Type B pancreatic cell (in vitro differentiated cells): ENCODE measurements at regions not wholly inside any gene's neighbourhood (a gene's known extent, or its start where the extent isn't known, plus 50 kb on each side); places are given as distances from the start of the nearest gene placed in this dataset.
"Not testable (repeated sequence)": the region's sequence is repeated elsewhere in the genome, so short reads cannot be mapped to it uniquely, and the experiment has no call there.

Experiments
- DNase-seq: peaks from one replicate; pipeline ENCODE4 v3.0.0; 2021; ENCODE audit warnings: mixed read lengths; ENCODE audit not compliant: unreplicated experiment; ENCODE audit errors: extremely low spot score
- H3K27ac Mint-ChIP-seq: 2 replicates; pipeline ENCODE4 v1.8.0; 2021; ENCODE audit warnings: mild to moderate bottlenecking, mixed read lengths
- H3K27me3 Mint-ChIP-seq: 2 replicates; pipeline ENCODE4 v1.8.0; 2021; ENCODE audit warnings: mixed read lengths
- H3K36me3 Mint-ChIP-seq: 2 replicates; pipeline ENCODE4 v1.8.0; 2021; ENCODE audit warnings: mixed read lengths
- H3K4me1 Mint-ChIP-seq: one replicate; pipeline ENCODE4 v1.8.0; 2021; ENCODE audit warnings: mixed read lengths; ENCODE audit not compliant: unreplicated experiment
- H3K4me3 Mint-ChIP-seq: 2 replicates; pipeline ENCODE4 v1.8.0; 2021; ENCODE audit warnings: mild to moderate bottlenecking, mixed read lengths
- H3K9me3 Mint-ChIP-seq: 2 replicates; pipeline ENCODE4 v1.8.0; 2021; ENCODE audit warnings: mixed read lengths
- TF ChIP-seq, protein P1 (sequence below): fragments of 200-600 bp; sonication (generic); conservative IDR thresholded peaks from 2 replicates; pipeline ENCODE4 v1.5.0; 2021; ENCODE audit warnings: antibody characterized with exemption, mild to moderate bottlenecking

DNA sequence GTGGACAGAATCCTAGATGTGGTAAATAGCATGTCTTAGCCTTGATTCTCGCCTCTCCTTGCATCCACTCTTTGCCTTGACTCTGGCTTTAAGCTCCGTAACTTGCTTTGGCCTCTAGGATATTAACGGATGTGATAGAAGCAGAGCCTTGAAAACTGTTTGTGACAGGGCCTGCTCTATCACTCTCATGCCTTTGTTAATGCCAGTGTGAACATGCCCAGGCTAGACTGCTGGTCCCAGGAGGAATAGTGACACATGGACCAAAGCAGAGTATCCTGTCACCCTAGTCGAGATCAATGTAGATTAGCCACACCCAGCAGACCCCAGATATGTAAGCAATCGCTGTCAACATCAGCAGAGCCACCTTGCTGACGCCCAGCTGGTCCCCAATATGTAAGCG lies 109.9 kb upstream of the C9orf72 start:
- Mint-ChIP-seq H3K4me3 (no peak overlapping the region), H3K4me1 (no peaks in the 10 kb centered on the region), H3K27ac (no peak overlapping the region), H3K27me3 (no peaks in the 10 kb centered on the region), H3K36me3 (no peaks in the 10 kb centered on the region), H3K9me3 (no peaks in the 10 kb centered on the region)
- DNase-seq = no peak
- TF ChIP-seq, protein P1, sequence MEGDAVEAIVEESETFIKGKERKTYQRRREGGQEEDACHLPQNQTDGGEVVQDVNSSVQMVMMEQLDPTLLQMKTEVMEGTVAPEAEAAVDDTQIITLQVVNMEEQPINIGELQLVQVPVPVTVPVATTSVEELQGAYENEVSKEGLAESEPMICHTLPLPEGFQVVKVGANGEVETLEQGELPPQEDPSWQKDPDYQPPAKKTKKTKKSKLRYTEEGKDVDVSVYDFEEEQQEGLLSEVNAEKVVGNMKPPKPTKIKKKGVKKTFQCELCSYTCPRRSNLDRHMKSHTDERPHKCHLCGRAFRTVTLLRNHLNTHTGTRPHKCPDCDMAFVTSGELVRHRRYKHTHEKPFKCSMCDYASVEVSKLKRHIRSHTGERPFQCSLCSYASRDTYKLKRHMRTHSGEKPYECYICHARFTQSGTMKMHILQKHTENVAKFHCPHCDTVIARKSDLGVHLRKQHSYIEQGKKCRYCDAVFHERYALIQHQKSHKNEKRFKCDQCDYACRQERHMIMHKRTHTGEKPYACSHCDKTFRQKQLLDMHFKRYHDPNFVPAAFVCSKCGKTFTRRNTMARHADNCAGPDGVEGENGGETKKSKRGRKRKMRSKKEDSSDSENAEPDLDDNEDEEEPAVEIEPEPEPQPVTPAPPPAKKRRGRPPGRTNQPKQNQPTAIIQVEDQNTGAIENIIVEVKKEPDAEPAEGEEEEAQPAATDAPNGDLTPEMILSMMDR = no peak

DNA sequence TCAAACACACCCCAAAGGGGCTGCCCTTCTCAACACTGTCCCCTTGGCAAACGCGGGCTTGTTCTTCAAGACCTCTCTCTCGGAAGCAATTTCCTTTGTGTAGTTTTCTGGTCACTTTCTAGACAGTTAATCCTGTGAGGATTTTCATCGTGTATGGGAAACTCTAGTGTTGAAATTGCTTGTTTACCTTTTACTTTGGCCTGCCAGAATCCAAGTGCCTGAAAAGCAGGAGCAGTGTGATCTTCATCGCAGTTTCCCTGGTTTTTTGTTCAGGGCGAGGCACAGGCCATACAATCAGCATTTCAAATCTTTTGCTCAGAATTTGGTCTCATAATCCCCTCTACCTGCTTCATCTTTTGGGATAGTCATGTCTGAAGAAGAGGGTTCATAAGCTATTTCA lies 115.7 kb upstream of the C9orf72 start:
- H3K27me3 Mint-ChIP-seq = no peaks in the 10 kb centered on the region
- DNase-seq = no peak
- TF ChIP-seq, protein P1 = no peak
- no peaks in the 10 kb centered on the region for H3K36me3 Mint-ChIP-seq
- H3K4me3 Mint-ChIP-seq = no peak overlapping the region
- H3K9me3 Mint-ChIP-seq = peaks cover 5% of the 10 kb centered on the region
- no peaks in the 10 kb centered on the region for H3K4me1 Mint-ChIP-seq
- no peak overlapping the region for H3K27ac Mint-ChIP-seq

DNA sequence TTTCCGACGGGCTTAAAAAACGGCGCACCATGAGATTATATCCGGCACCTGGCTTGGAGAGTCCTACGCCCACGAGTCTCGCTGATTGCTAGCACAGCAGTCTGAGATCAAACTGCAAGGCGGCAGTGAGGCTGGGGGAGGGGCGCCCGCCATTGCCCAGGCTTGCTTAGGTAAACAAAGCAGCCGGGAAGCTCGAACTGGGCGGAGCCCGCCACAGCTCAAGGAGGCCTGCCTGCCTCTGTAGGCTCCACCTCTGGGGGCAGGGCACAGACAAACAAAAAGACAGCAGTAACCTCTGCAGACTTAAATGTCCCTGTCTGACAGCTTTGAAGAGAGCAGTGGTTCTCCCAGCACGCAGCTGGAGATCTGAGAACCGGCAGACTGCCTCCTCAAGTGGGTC lies 117.5 kb upstream of the C9orf72 start:
- not testable (repeated sequence) for H3K36me3 Mint-ChIP-seq, H3K9me3 Mint-ChIP-seq, DNase-seq, H3K4me1 Mint-ChIP-seq, H3K27me3 Mint-ChIP-seq
- Mint-ChIP-seq H3K4me3 (peak overlapping the region; percentile 85), H3K27ac (peak overlapping the region; percentile 64)

DNA sequence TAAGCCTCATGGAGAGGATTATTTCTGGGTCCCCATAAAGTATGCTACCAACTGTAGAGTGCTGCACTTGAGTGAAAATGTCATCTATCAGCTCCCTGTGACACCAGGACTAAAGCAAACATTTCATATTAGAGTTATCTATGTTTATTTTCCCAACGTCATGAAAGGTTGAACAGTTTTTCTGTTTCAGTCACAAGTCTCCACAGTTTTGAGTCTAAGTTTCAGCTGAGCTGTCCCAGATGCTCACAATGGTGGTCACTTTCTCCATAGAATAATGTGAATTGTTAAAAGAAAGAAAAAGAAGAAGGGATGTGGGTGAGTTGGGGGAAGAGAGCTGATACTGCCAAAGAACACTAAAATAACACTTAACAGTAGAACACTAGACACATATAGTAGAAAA lies 126.3 kb upstream of the C9orf72 start:
- Mint-ChIP-seq H3K27ac (no peak overlapping the region), H3K9me3 (no peaks in the 10 kb centered on the region), H3K4me1 (peaks cover 21% of the 10 kb centered on the region), H3K27me3 (no peaks in the 10 kb centered on the region), H3K4me3 (no peak overlapping the region), H3K36me3 (no peaks in the 10 kb centered on the region)
- no peak for DNase-seq
- TF ChIP-seq, protein P1 = no peak

DNA sequence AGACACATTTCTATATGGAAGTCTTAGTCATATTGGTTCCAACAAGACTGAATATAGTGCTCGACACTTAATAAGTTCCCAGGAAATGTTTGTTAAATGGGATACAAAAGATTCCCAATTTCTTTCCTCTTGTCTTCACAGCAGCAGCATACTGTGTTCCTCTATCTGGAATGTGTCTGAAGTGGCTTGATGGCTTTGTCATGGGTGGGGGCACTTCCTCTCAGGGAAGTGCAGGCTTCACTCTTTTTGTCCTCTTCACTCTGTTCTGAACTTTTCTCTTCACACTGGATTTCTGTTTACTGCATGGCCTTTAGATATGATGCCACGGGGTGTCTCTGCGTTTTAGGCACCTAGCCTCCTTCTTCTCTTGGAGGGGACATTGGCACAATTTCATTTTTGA lies 127.7 kb upstream of the C9orf72 start:
- Mint-ChIP-seq H3K36me3 (no peaks in the 10 kb centered on the region), H3K4me3 (no peak overlapping the region), H3K9me3 (no peaks in the 10 kb centered on the region), H3K27me3 (no peaks in the 10 kb centered on the region), H3K27ac (no peak overlapping the region), H3K4me1 (peaks cover 21% of the 10 kb centered on the region)
- DNase-seq = no peak
- TF ChIP-seq, protein P1 = no peak

DNA sequence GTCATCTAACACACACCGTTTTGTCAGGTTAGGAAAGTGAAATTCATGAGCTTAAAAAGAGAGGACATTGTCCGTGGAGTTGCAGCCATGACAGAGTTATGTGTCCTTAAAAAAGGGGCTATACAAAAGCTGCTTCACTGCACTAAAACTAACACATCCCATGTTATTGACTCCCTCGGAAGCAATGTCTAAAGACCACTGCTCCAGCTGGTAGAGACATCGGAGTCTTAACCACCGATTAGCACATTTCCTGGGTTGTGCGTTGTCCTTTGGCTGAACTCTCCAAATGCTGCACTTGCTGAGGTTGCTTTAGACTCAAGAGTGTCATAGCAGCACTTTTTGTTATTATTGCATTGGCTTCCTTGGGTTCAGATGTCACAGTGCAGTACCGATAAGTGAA lies 128.3 kb upstream of the C9orf72 start:
- TF ChIP-seq, protein P1 = no peak
- no peak overlapping the region for H3K27ac Mint-ChIP-seq
- H3K9me3 Mint-ChIP-seq = no peaks in the 10 kb centered on the region
- H3K4me1 Mint-ChIP-seq = peaks cover 21% of the 10 kb centered on the region
- no peaks in the 10 kb centered on the region for H3K27me3 Mint-ChIP-seq
- H3K4me3 Mint-ChIP-seq = no peak overlapping the region
- no peak for DNase-seq
- H3K36me3 Mint-ChIP-seq = no peaks in the 10 kb centered on the region
